NCI-H1048 (cell line): ENCODE measurements at regions not wholly inside any gene's neighbourhood (a gene's known extent, or its start where the extent isn't known, plus 50 kb on each side); places are given as distances from the start of the nearest gene placed in this dataset.
"Not testable (repeated sequence)": the region's sequence is repeated elsewhere in the genome, so short reads cannot be mapped to it uniquely, and the experiment has no call there.

ENCODE experiments used
- DNase-seq: peaks from one replicate; lab custom pipeline; 2025; lab: John Stamatoyannopoulos, UW

- DNase-seq = not testable (repeated sequence)
Observed at GRCh38 chr1:53399370-53400133, 59.6 kb upstream of the DMRTB1 start.

GRCh38 chr1:53400761-53401674 lies 58.2 kb upstream of the DMRTB1 start:
- no peak for DNase-seq

- DNase-seq = no peak
Observed at GRCh38 chr1:53401813-53402745, 57.1 kb upstream of the DMRTB1 start.

- DNase-seq = no peak
Observed at GRCh38 chr1:53402891-53403655, 56.1 kb upstream of the DMRTB1 start.

- DNase-seq = no peak
Observed at GRCh38 chr1:53405737-53406136, 53.5 kb upstream of the DMRTB1 start.

GRCh38 chr1:53406551-53407235 lies 52.5 kb upstream of the DMRTB1 start:
- DNase-seq = no peak

- no peak for DNase-seq
Observed at GRCh38 chr1:53408013-53408754, 51.0 kb upstream of the DMRTB1 start.

GRCh38 chr1:53408755-53409129 lies 50.5 kb upstream of the DMRTB1 start:
- no peak for DNase-seq

- DNase-seq = no peak
Observed at GRCh38 chr1:53409233-53409632, 50.0 kb upstream of the DMRTB1 start.
